ENCODE measurements at regions not wholly inside any gene's neighbourhood (a gene's known extent, or its start where the extent isn't known, plus 50 kb on each side); places are given as distances from the start of the nearest gene placed in this dataset.

DNA sequence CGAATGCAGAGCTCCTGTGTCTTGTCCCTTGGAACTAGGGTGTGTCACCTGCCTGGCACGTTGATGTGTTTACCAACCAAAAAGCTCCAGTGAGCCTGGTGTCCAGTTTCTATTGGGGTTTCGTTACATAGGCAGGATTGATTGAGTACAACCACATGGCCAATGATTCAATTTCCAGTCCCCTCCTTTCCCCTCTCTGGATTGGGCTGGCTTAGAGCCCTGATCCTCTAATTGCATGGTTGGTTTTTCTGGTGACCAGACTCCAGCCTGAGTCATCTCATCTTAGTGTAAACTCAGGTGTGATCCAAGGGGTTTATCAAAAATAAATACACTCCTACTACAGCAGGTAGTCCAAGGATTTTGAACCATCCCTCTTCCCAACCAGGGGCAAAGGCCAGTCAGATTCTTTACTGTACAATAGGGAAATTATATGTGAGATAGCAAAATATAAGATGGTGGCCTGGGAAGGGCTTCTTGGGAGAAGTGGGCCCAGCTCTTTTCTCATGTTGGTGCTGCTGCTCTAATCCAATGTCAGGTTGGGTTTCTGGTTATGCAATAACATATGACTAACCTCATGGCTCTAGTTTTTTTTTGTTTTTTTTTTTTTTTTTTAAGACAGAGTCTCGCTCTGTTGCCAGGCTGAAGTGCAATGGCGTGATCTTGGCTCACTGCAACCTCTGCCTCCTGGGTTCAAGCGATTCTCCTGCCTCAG lies 64.7 kb upstream of the MGAT5 start:
- TF ChIP-seq, protein P1, sequence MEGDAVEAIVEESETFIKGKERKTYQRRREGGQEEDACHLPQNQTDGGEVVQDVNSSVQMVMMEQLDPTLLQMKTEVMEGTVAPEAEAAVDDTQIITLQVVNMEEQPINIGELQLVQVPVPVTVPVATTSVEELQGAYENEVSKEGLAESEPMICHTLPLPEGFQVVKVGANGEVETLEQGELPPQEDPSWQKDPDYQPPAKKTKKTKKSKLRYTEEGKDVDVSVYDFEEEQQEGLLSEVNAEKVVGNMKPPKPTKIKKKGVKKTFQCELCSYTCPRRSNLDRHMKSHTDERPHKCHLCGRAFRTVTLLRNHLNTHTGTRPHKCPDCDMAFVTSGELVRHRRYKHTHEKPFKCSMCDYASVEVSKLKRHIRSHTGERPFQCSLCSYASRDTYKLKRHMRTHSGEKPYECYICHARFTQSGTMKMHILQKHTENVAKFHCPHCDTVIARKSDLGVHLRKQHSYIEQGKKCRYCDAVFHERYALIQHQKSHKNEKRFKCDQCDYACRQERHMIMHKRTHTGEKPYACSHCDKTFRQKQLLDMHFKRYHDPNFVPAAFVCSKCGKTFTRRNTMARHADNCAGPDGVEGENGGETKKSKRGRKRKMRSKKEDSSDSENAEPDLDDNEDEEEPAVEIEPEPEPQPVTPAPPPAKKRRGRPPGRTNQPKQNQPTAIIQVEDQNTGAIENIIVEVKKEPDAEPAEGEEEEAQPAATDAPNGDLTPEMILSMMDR (IDR thresholded peaks at IDR 0.05; ENCODE audit: control extremely low read depth, extremely low read depth, low read depth, missing control alignments), result no peak
- no peak for DNase-seq (ENCODE audit: extremely low spot score)
- CTCF ChIA-PET, result interaction anchor here (0.7 to 1.6 kb wide), 8 partner anchors 9 to 71 kb away, joined by 3 to 4 read pairs (median 3); no protein-coding TSS in a partner anchor
- POLR2A ChIA-PET, result no interaction called here

DNA sequence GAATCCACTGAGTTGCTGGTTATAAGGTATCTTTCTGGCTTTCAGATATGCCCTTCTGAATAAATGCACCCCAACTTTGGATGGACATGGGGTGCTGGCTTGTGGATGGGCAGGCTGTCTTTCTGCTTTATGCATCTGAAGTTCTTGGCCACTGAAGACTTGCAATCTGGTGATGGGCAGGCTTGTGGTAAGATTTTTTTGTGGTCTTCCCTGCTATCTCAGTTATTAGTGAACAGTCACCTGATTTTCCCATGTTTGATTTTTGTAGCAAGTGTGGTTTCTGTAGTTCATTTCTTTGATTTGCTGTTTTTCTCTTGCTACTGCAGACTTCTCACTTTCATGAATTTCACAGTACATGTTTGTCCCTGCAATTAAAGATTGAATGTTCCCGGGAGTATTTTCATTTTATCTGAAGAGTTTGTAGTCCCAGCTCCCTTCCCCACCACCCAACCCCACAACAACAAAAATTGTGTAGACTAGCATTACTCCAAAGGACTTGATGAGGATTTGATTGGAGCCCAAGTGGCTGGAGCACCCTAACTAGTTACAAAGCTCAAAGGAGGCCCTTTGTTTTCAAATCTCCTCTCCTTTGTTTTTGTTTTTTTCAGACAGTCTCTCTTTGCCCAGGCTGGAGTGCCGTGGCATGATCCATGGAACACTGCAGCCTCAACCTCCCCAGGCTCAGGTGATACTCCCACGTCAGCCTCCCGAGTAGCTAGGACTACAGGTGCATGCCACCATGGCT lies 63.6 kb upstream of the MGAT5 start:
- DNase-seq (ENCODE audit: extremely low spot score), result no peak
- TF ChIP-seq, protein P1 (IDR thresholded peaks at IDR 0.05; ENCODE audit: control extremely low read depth, extremely low read depth, low read depth, missing control alignments), result no peak
- ChIA-PET POLR2A (no interaction called here), CTCF (interaction anchor here (0.9 to 1.3 kb wide), 4 partner anchors 9 to 56 kb away, joined by 3 to 5 read pairs (median 4); no protein-coding TSS in a partner anchor)

DNA sequence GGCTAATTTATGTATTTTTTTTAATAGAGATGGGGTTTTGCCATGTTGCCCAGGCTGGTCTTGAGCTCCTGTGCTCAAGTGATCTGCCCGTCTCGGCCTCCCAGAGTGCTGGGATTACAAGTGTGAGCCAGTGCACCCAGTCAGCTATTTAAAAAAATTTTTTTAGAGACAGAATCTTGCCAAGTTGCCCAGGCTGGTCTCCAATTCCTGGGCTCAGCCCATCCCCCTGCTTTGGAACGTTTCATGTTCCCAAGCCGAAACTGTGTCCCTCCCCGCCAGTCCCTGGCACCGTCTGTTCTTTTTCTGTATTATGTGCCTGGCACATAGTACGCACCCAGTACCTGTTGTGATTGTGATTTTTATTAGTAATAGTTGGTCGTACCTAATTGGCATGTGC lies 63.1 kb upstream of the MGAT5 start:
- DNase-seq (ENCODE audit: extremely low spot score), result no peak
- CTCF ChIA-PET, result interaction anchor here (0.9 to 1.3 kb wide), 3 partner anchors 8 to 56 kb away, joined by 3 to 5 read pairs (median 4); no protein-coding TSS in a partner anchor
- POLR2A ChIA-PET, result no interaction called here
- TF ChIP-seq, protein P1 (IDR thresholded peaks at IDR 0.05; ENCODE audit: control extremely low read depth, extremely low read depth, low read depth, missing control alignments), result no peak

DNA sequence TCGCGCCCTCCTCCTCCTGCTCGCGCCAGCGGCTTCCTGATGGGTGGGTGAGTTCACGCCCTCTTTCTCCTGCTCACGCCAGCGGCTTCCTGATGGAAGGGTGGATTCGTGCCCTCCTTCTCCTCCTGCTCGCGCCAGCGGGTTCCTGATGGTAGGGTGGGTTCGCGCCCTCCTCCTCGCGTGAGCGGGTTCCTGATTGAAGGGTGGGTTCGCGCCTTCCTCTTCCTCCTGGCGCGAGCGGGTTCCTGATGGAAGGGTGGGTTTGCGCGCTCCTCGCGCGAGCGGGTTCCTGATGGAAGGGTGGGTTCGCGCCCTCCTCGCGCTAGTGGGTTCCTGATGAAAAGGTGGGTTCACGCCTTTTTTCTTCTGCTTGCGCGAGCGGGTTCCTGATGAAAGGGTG lies 62.0 kb upstream of the MGAT5 start:
- no peak for DNase-seq (ENCODE audit: extremely low spot score)
- TF ChIP-seq, protein P1 (IDR thresholded peaks at IDR 0.05; ENCODE audit: control extremely low read depth, extremely low read depth, low read depth, missing control alignments), result no peak
- POLR2A ChIA-PET, result no interaction called here
- CTCF ChIA-PET, result interaction anchor here (1.8 kb wide), 1 partner anchor 14 kb away, joined by 7 read pairs; no protein-coding TSS in a partner anchor

DNA sequence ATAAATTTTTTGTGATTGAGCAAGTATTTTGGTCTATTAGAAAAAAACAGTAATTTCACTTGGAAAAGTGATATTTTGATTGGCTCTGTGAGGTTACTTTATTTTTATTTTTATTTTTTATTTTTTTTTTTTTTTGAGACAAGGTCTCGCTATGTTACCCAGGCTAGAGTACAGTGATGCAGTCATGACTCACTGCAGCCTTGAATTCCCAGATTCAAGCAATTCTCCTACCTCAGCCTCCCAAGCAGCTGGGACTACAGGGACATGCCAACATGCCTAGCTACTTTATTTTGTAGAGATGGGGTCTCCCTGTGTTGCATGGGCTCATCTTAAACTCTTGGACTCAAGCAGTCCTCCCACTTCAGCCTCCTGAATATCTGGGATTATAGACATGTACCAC lies 60.9 kb upstream of the MGAT5 start:
- POLR2A ChIA-PET, result no interaction called here
- DNase-seq (ENCODE audit: extremely low spot score), result no peak
- CTCF ChIA-PET, result interaction anchor here (1.0 to 1.8 kb wide), 3 partner anchors 12 to 74 kb away, joined by 3 to 7 read pairs (median 4); no protein-coding TSS in a partner anchor
- TF ChIP-seq, protein P1 (IDR thresholded peaks at IDR 0.05; ENCODE audit: control extremely low read depth, extremely low read depth, low read depth, missing control alignments), result no peak

DNA sequence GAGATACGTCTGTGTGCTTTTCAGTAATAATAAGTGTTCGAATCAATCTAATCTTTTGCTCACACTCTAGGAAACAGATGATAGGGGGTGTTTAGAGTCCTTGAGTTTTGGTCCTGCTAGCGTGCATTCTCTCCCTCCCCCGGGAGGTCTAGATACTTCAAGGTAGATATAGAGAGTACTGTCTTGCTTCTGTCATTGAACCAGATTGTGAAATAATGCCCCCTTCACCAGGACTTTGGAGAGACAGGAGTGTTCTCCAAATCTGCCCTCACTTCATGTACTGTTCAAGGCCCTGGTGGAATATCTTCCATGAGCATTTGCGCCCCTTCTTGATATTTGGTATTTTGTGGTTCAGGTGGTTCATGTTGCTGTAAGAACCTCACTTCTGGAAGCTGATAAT lies 59.4 kb upstream of the MGAT5 start:
- TF ChIP-seq, protein P1 (IDR thresholded peaks at IDR 0.05; ENCODE audit: control extremely low read depth, extremely low read depth, low read depth, missing control alignments), result no peak
- POLR2A ChIA-PET, result no interaction called here
- DNase-seq (ENCODE audit: extremely low spot score), result no peak
- CTCF ChIA-PET, result no interaction called here

Measured in GM10248 (cell line).